G401 (cell line): ENCODE measurements at regions not wholly inside any gene's neighbourhood (a gene's known extent, or its start where the extent isn't known, plus 50 kb on each side); places are given as distances from the start of the nearest gene placed in this dataset.
"Not testable (repeated sequence)": the region's sequence is repeated elsewhere in the genome, so short reads cannot be mapped to it uniquely, and the experiment has no call there.

Experiments used
- DNase-seq: peaks from one replicate; pipeline ENCODE4 v3.0.0-alpha.2; 2015; ENCODE audit warnings: low spot score
- in situ Hi-C: cut with HindIII; loops from 2 replicates; pipeline ENCODE4 v1.10.0; 2016; ENCODE audit warnings: low sequenced_read_pairs, mixed read lengths

DNA sequence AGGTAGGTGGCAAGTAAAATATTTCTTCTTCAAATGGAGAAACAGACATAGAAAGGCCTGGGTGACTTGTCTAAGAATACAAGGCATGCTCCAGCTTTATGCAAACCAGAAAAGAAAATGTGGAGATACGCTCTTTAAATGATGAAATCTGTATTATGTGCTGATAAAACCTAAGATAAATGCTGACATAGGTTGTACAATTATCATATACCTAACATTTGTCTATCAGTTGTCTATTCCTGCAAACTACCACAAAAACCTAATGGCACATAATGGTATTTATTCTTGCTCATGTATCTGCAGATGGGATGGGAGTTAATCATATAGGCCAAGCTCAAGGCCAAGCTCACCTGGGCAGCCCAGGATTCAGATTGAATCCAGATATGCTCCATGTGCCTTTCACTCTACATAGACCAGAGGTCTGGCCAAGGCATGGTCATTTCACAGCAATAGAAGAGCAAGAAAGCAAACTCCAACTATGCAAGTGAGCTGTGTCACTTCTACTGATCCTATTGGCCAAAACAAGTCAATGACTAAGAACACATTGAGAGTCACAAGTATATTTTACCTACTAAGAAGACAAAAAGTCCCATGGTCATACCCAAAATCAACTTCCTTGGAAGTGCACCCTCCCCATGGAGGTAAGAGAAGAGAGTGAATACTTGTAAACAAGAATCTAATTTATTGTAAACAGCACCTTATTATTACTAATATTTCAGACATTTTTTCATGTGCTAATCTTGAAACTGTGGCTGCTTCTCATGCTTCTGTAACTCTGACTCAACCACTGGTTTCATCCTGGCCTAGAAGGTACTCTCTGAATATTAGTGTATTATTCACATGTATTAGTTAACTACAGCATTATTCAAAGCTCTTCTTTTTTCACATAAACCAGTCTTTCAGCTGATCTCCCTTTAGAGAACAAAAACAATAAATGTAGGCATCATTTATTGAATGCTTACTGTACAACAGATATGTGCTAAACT lies 270.7 kb upstream of the SOX9 start:
- in situ Hi-C loops = no loop called here
- no peak for DNase-seq

DNA sequence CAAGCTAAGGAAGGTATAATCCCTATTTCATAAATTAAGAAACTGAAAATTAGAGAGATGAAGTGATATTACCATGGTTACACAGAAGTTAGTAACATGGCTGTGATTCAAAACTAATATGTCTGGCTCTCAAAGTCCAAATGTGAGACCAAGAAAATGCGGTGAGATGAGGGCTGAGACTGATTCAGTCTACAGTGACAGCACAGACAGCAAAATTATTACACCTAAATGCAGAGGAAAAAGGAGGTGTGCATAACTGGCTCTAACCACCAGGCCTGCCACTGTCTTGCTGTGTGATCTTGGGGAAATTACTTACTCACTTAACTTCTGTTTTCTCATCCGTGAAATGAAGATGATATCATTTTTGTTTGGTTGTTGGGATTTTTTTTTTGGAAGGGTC lies 270.0 kb upstream of the SOX9 start:
- in situ Hi-C loops = no loop called here
- no peak for DNase-seq

DNA sequence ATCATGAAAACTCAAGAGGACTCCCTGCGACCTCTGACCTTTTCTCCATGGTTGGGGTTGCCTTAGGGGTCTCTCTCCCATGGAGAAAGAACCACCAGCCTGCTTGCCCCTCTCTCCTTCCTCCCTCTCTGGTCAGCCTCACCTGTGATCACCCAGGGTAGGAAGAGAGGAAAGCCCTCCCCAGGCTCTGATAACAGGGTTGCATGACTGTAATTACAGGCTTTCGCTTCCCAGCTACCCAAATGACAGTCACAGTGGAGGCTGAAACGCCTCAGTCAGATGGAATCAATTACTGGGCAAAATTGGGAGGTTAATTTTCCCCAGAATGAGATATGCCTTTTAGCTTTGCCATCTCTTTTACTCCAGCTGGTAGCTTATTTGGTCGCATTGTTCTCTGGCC lies 265.8 kb upstream of the SOX9 start:
- no peak for DNase-seq
- in situ Hi-C loops = no loop called here

DNA sequence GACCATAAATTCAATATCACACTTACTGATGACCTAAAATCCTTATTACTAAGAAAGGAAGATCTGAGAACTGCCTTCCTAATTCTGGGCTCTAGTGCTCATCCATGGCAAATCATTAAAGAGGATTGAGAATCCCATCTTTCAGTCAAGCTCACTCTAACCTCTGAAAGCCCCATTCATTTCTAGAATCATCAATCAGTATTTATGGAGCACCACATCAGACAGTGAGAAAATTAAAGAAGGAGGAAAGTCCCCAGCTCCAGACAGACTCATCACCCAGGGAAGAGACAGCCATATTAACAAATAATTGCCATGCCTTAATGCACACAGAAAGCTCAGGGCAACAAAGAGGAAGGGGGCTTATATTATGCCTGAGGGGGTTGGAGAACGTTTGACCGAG lies 256.1 kb upstream of the SOX9 start:
- DNase-seq = no peak
- in situ Hi-C loops = no loop called here

DNA sequence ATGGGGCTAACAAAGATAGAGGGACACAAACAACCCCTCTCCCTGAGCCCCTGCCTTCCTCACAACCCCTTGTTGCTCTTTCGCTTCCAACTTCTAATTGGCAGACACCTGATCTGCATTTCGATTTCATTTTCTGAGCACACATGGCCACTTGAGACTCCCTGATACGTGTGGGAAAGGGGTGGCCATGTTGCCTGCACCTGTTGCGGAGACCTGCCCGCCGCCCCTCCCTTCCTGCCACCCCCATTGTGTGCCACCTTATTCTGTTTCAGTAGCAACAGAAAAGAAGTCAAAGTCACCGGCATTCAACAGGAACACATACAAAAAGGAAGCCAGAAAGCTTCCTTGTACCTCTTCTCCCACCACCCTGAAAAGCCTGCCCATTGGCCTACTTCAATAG lies 254.7 kb upstream of the SOX9 start:
- in situ Hi-C loops = no loop called here
- DNase-seq = no peak

DNA sequence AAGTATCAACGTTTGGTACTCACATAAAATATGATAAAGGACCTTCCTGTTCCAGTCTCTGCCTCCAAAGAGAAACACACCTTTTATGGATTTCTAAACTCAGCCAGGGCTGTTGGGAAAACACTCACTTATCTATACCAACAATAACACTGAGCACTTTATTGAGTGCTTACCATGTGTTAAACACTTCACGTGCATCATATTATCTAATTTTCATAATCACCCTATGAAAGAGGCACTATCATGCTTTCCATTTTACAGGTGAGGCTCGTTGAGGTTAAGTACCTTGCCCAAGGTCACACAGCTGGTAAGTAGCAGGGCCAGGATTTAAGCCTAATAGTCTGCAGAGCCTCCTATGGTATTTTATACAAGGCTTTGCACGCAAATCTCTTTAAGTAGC lies 251.5 kb upstream of the SOX9 start:
- in situ Hi-C loops = no loop called here
- DNase-seq = no peak

DNA sequence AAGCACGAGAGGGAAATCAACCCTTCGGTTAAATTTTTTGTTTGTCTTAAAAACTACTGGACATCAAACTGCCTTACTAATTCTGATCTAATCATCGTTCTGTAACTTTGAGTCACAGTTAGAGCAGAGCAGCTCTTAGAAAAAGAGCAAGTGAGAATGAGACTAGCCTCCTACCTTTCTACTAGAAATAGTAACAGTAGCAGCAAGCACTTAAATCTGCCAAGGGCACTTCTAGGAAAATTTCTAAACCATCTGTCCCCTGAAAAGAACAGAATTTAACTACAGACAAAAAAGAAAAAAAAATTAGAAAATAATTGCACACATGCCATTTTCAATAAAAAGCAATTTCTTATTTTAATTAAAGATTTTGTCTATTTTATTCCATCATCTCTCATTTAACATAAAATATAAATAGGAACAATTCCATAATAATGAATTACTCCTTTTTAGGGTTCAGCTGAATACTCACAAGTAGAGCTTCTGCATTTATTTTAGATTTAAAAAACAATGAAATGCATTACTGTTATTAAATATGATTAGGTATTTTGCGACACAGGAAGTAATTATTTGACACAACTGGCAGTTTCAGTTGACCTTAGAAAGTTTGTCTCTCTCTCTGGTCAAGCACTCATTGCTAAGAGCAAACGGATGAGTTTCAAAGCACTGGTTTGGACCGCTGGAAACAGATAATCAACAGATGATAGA lies 250.8 kb upstream of the SOX9 start:
- no peak for DNase-seq
- in situ Hi-C loops = no loop called here

DNA sequence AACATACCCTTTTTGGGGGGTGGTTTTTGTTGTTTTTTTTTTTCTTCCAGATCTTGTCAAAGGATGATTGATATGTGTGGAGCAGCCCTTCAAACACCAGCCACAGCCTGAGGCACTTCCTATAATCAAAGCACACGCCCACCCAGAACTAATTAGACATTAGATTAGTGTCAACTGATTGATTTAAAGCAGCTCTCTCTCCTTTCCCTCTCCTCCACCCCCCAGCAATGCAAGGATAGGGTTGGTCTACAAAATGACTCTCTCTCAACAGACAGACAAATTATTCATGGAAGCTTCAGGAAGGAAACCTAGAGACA lies 250.3 kb upstream of the SOX9 start:
- in situ Hi-C loops = no loop called here
- DNase-seq = no peak

DNA sequence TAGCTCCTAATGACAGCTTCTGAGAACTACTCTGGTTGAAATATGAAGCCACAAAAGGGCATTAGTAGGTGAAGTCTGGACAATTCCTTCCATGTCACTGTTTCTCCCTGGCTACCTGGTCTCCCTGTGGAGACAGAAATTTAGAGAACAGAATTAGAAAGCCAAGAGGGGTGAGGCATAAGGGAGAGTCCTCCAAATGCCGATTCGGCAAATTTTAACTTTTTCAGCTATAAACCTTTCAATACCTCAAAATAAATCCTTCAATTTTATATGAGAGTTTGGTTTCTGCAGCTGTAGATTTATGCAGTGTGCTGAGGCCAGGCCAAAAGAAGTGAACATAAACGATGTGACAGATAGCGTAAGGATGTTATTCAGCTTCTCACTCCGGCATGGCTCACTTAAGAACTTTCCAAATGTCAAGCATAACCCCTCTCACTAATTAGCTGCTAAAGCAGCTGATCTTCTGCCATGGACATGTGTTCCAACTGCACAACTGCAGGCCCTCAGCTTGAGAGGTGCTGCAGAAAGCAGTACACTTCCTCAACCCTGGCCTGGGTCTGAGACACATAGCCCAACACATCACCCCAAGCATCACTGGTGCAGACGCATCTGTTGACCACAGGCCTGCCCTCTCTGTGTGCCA lies 247.9 kb upstream of the SOX9 start:
- DNase-seq = no peak
- in situ Hi-C loops = no loop called here

DNA sequence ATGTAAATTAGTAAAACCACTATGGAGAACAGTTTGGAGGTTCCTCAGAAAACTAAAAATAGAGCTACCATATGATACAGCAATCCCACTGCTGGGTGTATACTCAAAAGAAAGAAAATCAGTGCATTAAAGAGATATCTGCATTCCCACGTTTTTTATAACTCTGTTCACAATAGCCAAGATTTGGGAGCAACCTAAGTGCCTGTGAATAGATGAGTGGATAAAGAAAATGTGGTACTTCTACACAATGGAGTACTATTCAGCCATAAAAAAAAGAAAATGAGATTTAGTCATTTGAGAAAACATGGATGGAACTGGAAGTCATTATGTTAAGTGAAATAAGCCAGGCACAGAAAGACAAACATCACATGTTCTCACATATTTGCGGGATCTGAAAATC lies 246.0 kb upstream of the SOX9 start:
- DNase-seq, in situ Hi-C loops: not testable (repeated sequence)

DNA sequence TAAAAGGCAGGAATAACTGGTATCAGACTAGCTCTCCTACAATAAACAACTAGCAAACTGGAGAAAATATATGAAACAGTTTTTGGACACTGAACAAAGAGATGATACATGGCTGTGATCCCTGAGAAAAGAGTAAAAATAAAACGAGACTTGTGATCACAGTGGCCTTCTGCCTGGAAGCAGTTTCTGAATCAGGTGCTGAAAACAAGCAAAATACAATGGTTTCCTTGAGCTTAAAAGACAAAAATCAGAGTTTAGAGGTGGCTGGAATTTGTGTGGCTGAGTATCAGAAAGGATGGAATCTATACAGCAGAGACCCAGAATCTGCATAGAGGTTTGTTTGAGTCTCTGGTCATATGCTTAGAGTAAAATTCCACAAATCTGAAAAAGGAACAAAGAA lies 242.5 kb upstream of the SOX9 start:
- in situ Hi-C loops = no loop called here
- DNase-seq = no peak

DNA sequence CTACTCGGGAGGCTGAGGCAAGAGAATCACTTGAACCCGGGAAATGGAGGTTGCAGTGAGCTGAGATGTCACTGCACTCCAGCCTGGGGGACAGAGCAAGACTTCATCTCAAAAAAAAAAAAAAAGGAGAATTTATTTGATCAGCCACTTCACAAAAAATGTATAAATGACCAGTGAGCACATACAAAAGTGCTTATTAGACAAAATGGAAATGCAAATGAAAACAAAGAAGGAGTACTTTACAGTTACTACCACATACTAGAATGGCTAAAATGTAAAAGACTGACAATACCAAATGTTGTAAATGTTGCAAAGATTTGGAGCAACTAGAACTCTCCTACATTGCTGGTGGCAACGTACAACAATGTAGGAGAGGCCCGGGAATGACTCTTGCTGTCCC lies 241.8 kb upstream of the SOX9 start:
- in situ Hi-C loops = no loop called here
- DNase-seq = no peak

DNA sequence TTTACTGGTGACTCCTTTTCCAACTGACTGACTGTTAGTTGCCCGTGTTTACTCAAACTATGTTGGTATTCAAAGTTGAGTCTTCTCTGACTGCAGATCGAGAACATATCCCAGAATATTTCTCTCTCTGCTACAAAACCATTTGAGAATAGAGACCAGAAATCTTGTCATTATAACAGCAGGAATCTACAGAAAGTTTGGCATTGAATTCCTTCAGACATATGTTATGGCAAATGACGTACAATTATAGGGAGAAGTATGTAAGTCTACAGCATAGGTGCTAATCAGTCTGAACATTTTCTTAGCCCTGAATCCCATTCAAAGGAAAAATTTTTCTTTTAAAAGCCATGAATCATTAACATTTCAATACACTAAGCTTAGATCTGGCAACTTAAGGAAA lies 239.8 kb upstream of the SOX9 start:
- no peak for DNase-seq
- in situ Hi-C loops = no loop called here

DNA sequence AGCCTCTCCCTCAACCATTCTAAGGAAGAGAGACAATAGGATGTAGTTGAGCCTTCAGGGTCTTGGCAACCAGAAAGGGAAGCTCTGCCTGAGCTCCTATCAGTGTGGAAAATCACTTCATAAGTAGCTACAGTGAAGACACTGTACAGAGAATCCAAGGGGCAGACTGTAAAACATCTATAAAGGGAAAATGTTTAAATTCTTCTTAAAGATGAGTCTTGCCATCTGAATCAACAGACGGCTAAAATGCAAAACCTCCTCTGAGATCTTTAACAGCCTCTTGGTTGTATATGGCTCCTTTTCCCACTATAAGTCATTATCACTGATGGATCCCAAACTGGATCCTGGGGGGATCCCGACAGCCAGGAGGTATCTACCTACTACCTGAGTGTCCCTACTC lies 239.2 kb upstream of the SOX9 start:
- DNase-seq = no peak
- in situ Hi-C loops = no loop called here

DNA sequence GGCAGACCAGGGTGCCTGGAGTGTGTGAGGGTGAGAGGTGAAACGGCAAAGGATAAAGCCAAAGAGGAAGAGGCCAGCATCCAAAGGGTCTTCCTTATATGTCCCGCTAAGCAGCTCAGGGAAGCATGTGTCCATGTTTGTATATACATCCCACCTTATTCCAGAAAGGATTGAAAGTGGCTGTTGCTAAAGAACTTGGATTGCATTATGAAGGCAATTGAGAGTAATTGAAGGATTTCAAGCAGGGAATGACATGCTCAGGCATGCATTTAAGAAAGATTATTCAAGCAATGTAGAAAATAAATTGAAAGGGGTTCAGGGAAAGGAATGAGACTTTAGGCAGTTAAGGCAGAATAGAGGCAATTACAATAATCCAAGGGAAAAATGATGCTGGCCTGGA lies 237.6 kb upstream of the SOX9 start:
- in situ Hi-C loops = no loop called here
- DNase-seq = no peak

DNA sequence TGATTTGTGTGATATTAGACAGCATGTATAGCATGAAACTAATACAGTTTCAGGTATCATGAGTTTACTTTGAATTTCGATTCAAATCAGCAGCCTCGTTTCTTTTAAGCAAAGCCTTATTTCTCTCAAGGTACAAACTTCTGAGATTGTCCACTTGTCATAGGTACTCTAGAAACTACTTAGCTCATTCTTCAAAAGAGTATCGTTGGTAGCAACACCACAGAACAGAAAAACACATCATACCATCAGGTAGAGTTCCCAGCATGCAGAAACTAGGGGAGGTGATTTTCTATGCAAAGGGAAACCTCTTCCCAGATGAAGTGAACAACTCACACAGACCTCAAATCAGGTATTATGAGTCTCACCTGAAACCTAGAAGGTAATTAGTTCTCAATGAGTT lies 237.0 kb upstream of the SOX9 start:
- in situ Hi-C loops = no loop called here
- DNase-seq = no peak

DNA sequence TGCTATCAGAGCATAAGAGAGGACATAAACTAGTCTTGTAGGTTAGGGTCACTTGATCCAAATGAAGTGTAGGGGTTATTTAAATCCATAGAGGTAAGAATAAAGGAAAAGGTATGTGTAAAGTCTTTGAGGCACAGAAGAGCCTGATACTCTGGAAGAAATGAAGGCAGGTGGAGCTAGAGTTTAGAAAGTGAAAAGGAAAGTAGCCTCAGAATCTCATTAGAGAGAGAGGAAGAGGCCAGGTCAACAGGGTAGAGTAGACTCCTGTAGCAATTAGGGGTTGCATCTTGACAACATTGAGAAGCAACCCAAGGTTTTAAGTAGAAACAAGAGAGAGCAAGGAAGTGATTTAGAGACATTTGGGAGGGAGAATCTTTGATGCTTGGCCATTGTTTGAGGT lies 235.2 kb upstream of the SOX9 start:
- in situ Hi-C loops = no loop called here
- DNase-seq = no peak

DNA sequence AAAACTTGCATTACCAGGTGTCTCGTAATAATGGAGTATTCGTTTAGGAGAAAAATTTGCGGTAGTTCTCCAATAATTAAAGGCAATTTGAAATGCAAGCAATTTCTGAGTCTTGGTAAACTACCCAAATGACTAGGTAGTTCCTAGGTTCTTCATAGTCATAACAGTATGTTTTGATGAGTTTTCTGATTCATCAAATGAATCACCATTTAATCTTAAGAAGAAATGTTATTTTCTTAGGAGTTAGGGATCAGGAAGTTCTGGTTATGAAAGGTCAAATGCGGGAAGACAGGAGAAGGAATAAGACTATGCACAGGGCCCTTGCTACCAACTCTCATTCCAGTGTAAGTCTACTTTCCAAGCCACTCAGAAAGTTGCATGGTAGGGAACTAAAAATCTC lies 221.5 kb upstream of the SOX9 start:
- in situ Hi-C loops = no loop called here
- no peak for DNase-seq

DNA sequence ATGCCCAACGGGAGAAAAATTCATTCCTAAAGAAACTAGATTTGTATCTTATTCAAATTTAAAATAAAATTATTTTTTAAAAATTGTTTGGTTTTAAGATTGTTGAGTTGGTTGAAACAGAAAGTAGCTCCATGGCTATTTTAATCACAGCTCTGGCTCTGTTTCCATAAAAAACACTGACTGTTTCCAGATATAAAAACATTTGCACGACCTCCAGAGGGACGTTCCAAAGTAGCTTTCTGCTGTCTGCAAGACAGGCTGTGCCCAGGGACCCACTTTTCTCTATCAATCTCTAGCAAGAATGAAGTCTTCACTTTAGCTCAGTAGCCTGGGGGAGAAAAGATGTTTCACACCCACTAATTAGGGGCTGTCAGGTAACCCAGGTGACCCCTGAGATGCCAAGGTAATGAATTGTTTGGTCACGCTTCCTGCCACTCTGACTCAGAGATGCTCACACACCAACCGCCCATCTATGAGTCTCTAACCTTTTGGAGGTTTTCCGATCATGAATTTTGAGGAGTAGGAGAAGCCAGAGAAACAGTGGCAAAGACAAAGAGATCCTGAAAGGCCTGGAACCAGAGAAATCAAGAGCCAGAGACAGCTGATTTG lies 220.1 kb upstream of the SOX9 start:
- in situ Hi-C loops = no loop called here
- no peak for DNase-seq

DNA sequence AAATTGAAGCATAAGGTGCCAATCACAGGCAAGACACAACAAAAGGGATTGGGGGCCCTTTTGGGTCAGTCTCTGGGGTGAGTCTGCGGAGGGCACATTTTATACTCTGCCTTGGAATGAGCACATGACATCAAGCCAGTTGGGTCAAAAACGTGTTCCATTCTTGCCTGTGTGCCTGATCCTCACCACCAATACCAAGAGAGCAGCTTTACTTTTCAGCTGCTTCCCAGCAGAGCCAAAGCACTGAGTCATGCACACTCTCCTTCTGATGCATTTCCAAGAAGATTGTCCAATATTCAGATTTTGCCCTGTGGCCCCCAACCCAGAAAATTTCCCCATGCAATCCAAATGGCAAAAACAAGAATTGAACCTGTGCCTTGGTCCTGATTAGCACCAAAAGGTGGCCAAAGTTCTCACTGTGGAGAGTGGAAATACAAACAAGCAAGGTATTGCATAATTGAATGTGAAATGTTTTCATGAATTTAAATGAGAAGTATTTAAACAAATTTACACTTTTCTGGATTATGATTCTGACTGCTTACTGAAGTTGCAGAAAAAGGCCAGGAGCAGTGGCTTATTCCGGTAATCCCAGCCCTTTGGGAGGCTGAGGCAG lies 217.8 kb upstream of the SOX9 start:
- in situ Hi-C loops = no loop called here
- no peak for DNase-seq
